ENCODE measurements at regions not wholly inside any gene's neighbourhood (a gene's known extent, or its start where the extent isn't known, plus 50 kb on each side); places are given as distances from the start of the nearest gene placed in this dataset.
A peak's percentile ranks its signal among the peaks of the same experiment; 100 is the strongest.

DNA sequence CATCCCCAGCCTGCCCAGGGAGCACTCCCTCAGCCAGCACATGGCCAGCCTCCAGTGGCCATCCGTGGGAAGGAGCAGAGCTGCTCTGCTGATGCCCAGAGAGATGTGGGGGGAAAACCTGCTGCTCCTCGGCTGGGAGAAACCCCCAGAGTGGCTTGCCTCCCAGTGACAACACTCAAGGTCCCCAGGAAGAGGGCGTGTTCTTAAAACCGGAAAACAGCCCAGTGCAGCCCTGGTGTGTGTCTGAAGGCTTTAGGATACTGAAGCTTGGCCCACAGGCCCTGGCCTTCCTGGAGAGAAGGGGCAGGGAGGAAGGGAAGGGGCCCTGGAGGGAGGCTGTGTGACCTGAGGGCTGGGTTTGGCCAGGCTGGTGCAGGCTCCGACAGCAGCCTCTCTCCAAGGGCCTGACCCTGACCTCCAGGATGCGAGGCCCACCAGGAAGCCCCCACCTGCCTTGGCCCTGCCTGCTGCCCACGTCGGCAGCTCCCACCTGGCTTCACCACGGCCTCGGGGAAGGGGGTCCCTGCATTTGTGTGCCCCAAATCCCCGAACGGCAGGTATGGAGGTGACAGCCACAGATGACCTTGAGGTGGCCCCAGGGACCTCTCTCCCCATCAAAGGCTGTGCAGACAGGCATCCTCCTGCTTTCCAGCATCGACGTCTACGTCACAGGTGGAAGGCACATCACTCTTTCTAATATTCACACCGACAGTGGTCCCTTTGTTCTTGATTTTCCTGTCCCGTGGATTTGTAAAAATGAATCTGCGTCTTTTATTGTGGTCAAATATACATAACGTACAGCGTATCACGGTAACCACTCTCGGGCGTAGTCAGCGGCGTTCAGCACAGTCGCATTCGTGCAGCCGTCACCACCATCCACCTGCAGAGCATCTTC is 190.0 kb upstream of the C14orf180 start:
- ATAC-seq (no peak), DNase-seq (peak; percentile 53)
- TF ChIP-seq, protein P1, sequence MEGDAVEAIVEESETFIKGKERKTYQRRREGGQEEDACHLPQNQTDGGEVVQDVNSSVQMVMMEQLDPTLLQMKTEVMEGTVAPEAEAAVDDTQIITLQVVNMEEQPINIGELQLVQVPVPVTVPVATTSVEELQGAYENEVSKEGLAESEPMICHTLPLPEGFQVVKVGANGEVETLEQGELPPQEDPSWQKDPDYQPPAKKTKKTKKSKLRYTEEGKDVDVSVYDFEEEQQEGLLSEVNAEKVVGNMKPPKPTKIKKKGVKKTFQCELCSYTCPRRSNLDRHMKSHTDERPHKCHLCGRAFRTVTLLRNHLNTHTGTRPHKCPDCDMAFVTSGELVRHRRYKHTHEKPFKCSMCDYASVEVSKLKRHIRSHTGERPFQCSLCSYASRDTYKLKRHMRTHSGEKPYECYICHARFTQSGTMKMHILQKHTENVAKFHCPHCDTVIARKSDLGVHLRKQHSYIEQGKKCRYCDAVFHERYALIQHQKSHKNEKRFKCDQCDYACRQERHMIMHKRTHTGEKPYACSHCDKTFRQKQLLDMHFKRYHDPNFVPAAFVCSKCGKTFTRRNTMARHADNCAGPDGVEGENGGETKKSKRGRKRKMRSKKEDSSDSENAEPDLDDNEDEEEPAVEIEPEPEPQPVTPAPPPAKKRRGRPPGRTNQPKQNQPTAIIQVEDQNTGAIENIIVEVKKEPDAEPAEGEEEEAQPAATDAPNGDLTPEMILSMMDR (IDR thresholded peaks at IDR 0.05) = no peak
- H3K4me3 ChIP-seq = no peak overlapping the region
- H3K27me3 ChIP-seq = no peaks in the 10 kb centered on the region
- H3K27ac ChIP-seq = no peak overlapping the region
- no peaks in the 10 kb centered on the region for H3K4me1 ChIP-seq
- intact Hi-C loops (cut with DNase I) = no loop called here
- no peaks in the 10 kb centered on the region for H3K36me3 ChIP-seq
- no peaks in the 10 kb centered on the region for H3K9me3 ChIP-seq

DNA sequence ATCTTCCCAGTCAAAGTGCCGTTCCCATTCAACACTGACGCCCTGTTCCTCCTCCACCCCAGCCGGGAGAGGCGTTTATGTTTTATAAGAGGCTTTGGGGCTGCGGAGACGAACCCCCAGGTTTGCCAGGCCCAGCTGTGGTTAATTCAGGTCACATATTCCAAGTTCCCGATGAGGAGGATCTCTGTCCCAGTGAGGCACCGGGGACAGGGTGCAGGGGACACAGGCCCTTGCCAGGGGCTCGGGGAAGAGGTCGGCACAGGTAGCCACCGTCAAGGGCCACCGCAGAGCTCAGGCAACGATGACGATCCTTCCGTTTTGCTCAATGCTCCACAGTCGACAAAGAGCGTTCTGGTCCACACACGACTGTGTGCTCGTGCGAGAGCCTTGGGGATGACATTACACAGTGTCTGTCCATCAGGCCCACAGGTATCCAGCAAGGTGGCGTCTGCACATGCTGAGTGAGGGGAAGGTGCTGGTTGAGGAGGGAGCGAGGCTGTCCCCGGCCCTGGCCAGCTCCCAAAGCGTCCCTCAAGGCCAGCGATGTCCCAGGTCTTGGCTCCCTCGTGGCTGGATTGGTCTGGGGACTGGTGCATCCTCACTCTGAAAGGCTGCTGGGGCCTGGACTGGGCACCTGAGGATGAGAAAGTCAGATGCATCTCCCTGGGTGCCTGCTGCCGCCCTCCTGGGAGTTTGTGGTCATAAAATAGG is 189.2 kb upstream of the C14orf180 start:
- no peak overlapping the region for H3K27ac ChIP-seq
- no peak overlapping the region for H3K4me3 ChIP-seq
- no peaks in the 10 kb centered on the region for H3K4me1 ChIP-seq
- DNase-seq (peak; percentile 51), ATAC-seq (no peak)
- H3K36me3 ChIP-seq = no peaks in the 10 kb centered on the region
- TF ChIP-seq, protein P1 (IDR thresholded peaks at IDR 0.05) = no peak
- intact Hi-C loops (cut with DNase I) = no loop called here
- H3K9me3 ChIP-seq = no peaks in the 10 kb centered on the region
- no peaks in the 10 kb centered on the region for H3K27me3 ChIP-seq

DNA sequence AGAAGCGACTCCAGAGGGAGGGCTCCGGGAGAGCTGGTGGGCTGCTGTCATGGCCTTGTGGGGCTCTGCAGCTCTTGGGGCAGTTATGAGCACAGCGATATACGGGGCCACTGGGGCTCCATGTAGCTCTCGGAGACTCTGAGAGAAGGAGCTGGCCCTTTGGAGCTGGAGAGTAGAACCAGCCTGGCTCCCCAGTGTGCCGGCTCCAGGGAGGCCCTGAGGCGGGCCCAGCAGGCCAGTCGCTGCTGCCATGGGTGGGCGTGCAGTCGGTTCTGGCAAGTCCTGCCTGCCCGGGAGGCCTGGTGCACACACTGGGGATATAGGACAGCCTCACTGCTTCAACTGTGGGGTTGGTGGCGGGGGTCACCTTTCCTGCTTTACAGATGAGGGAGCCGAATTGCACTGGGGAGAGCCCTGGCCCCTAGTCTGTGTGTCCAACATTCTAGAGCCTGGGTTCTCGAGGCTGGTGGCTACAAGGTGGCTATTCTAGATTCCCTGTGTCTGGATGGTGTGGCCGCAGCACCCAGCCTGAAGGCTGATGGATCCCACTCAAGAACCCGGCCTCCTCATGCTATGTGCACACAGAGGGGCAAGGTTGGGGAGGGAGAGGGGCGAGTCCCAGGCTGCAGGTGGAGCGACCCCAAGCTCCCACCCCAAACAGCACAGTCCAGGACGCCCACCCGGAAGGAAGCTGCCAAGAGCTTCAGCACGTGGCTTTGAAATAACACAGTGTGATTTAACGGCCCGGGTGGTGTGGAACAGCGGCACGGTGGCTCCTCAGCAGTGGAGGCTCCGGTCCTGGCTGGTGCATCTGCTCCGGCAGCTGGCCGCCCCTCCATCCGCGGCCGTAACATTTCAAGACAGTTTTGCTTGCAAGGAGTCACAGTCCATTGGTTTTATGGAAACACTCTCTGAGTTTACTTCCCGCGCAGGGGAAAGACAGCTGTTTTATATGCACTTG is 188.3 kb upstream of the C14orf180 start:
- no peak overlapping the region for H3K27ac ChIP-seq
- intact Hi-C loops (cut with DNase I) = no loop called here
- H3K27me3 ChIP-seq = no peaks in the 10 kb centered on the region
- H3K9me3 ChIP-seq = no peaks in the 10 kb centered on the region
- TF ChIP-seq, protein P1 (IDR thresholded peaks at IDR 0.05) = no peak
- no peak for ATAC-seq
- H3K4me3 ChIP-seq = no peak overlapping the region
- no peaks in the 10 kb centered on the region for H3K36me3 ChIP-seq
- no peaks in the 10 kb centered on the region for H3K4me1 ChIP-seq
- peak; percentile 51 for DNase-seq

DNA sequence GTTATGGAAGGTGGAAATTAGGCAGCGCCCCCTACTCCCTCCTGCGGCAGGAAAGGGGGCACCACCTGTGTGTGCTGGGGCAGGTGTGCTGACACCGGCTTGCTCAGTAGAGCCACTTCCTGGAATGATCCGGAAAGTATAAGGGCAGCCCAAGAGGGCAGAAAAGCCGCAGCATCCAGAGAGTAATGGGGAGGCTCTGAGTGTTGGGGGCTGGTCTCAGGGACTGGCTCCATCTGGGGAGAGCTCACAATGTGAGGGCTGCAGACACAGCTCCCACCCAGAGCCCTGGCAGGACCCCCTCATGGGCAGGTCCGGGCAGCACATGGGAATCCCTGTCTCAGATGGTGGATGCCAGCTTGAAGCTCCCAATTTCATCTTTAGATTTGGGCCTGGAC is 187.6 kb upstream of the C14orf180 start:
- no peaks in the 10 kb centered on the region for H3K9me3 ChIP-seq
- intact Hi-C loops (cut with DNase I) = no loop called here
- H3K27ac ChIP-seq = no peak overlapping the region
- H3K4me3 ChIP-seq = no peak overlapping the region
- DNase-seq (peak; percentile 45), ATAC-seq (no peak)
- no peaks in the 10 kb centered on the region for H3K4me1 ChIP-seq
- TF ChIP-seq, protein P1 (IDR thresholded peaks at IDR 0.05) = no peak
- H3K27me3 ChIP-seq = no peaks in the 10 kb centered on the region
- H3K36me3 ChIP-seq = no peaks in the 10 kb centered on the region

DNA sequence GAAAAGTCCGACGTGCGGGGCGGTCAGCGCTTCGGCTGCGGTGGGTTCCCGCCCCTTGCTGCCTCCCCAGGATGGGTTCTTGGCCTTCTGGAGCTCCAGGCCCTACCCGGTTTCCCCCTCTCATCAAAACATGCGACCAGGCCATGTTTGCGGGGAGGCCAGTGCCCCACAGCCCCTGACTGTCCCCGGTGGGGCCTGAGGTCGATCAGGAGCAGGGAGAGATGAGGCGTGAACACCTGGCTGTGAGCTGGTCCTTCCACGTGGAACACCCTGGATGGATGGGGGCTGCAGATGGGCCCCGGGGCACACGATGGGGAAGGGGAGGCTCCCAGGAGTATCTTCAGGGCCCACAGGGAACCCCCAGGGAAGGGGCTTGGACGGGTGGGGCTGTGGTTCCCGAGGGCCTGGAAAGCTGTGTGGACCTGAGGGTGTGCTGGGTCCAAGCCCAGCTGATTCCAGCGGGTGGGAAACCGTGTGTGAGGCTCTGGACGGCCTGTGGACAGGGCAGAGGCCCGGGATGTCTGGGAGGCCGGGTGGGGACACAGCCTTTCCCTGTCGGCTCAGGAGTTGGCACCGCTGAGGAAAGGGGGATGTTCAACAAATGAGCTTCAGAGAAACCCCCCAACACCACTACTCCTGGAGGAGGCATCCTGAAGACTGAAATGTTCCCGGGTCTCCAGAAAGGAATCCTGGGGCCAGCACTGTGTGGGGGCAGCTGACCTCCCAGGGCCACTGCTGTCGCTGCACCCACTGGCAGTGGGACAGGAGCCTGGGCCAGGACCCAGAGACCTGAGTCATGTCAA is 187.0 kb upstream of the C14orf180 start:
- Histone ChIP-seq H3K36me3 (no peaks in the 10 kb centered on the region), H3K9me3 (peaks cover 2% of the 10 kb centered on the region), H3K4me3 (no peak overlapping the region), H3K27me3 (no peaks in the 10 kb centered on the region), H3K27ac (no peak overlapping the region), H3K4me1 (no peaks in the 10 kb centered on the region)
- DNase-seq = peak; percentile 57
- ATAC-seq = no peak
- TF ChIP-seq, protein P1 (IDR thresholded peaks at IDR 0.05) = no peak
- intact Hi-C loops (cut with DNase I) = no loop called here
